NCI-H226 (cell line): ENCODE measurements at regions not wholly inside any gene's neighbourhood (a gene's known extent, or its start where the extent isn't known, plus 50 kb on each side); places are given as distances from the start of the nearest gene placed in this dataset.

ENCODE experiments used
- DNase-seq: peaks from one replicate; pipeline ENCODE4 v3.0.0-alpha.2; 2015

DNA sequence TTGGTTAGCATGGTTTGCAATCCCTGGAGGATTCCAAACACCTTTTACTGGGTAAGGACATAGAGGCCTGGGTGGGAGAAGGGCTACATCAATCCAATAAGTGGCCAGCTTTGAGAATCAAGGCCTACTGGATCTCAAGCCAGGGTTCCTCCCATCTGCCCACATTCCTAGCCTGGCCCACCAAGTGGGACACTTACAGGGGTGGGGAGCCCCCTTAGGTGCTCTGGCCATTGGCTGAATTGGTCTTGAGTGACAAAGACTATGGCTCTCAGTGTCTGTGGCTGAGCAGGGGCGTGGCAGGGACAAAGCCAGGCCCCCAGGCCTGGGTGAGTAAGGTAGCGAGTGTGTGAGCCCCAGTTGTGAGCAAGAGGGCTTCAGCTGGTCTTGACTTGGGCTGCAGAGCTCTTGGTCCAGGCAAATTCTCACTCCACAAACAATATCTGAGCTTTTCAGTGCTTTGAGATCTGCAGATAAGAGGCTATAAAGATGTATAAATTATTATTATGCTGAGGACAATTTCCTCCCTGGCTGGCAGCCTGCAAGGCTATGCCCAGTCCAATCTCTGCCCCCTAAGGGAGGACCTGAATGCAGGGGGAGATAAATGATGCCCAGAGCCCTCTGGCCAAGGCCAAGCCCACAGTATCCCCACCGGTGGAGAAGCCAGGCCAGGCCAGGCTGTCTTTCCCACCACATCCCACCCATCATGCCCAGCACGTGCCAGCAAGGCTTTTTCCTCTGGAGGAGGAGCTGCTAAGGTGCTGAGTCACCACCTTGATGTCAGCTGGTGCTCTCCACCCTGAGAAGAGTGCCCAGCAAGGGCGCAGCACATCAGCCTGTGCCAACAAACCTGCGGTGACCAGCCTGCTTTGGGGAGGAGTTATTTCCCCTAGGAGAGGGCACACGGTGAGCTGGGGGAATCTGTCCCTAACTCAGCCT, 80.7 kb upstream of the DUSP5 start:
- DNase-seq: no peak

DNA sequence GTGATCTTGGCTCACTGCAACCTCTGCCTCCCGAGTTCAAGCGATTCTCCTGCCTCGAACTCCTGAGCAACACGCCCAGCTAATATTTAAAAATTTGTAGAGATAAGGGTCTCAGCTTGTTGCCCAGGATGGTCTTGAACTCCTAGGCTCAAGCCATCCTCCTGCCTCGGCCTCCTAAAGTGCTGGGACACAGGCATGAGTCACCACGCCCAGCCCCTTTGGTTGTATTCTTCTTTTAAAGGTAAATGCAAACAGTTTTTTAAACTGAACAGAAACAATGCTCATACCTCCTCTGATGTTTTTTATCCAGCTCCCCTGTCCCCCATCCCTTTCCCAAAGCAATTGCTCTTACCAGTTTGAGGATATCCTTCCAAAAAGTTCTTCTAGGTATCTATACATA, 79.5 kb upstream of the DUSP5 start:
- no peak for DNase-seq

DNA sequence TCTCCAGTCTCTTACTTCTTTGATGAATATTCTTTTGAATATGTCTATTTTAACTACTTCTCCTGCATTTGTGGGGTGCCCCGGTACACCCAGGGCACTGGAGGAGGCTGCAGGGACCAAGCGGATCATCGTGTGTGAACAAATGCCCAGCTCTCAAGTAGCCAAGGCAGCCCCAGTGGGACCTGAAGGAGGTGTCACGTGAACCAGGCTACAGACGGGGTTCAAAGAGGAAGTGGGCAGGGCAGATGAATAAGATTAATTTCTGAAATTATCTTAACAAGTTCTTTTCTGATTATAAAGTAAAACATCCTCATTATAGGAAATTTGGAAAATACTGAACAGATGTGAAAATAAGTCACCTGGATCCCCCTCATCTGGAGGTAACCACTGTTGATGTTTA, 78.4 kb upstream of the DUSP5 start:
- no peak for DNase-seq

DNA sequence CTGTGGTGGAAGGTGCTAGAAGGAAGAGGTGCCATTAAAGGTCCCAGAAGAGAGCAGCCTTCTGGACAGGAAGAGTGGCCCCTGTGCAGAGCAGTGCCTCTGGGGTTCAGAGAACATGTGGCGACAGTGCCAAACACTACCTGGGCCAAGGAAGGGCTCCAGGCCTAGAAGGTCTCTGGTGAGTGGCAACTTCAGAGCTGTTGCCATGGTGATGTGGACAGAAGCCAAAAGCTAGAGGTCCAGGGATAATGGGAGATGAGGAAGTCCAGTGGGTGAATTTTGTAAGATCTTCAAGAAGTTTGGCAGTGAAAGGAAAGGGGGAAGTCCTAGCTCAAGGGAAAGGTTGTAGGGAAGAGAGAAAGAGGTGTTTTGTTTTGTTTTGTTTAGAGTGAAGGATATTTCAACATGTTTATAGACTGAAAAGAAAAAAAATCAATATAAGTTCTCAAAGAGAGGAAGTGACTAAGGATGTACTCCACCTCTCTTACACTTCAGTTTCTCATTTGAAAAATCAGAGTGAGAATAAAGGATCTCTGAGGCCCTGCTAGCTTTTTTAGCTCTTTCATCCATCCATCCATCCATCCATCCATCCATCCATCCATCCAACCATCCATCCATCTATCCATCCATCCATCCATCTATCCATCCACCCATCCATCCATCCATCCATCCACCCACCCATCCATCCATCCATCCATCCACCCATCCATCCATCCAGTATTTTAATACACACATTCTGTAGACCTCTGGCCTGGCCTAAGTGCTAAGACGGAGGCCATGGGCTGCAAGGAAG, 77.1 kb upstream of the DUSP5 start:
- DNase-seq: peak; percentile 59

DNA sequence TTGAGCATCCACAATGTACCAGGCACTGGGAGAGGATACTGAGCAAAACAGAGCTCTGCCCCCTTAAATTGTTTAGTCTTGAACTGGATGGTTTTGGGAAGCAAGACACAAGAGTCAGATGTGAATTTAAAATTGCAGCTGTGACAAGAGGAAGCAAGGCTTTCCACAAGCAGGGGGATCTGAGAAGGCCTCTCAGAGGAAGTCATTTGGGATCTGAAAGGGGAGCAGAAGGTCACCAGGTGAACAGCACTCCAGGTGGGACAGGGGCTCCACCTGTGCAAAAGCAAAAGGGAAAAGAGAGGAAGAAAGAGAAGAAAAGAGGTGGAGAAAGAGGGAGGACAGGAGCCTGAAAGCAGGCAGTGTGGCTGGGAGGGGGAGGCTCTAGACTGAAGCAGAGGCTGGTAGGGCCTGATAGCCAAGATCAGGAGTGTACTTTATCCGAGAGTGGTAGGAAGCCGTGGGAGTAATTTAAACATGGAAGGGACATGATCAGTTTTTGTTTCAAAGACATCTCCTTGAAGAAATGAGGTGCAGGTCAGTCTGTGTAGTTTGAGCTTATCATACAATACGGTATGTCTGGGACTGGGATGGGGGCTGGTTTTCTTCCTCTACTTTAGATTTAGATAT, 76.1 kb upstream of the DUSP5 start:
- DNase-seq: no peak

DNA sequence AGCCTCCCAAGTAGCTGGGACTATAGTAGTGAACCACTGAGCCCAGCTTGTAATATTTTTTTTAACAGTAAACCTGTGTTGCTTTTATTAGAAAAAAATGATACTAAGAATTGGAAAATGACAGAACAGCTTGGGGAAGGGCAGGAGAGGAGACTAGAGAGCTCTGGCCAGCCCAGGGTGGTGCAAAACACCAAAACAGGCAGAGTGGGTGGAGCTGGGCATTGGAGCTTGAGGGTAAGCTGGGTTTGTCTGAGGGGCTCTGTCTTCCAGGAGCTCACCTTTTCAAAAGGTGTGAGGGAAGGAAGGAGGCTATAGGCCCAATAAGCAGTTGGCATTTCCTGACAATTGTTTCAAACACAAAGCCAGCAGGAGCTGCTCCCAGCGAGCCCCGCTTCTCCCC, 75.2 kb upstream of the DUSP5 start:
- no peak for DNase-seq

DNA sequence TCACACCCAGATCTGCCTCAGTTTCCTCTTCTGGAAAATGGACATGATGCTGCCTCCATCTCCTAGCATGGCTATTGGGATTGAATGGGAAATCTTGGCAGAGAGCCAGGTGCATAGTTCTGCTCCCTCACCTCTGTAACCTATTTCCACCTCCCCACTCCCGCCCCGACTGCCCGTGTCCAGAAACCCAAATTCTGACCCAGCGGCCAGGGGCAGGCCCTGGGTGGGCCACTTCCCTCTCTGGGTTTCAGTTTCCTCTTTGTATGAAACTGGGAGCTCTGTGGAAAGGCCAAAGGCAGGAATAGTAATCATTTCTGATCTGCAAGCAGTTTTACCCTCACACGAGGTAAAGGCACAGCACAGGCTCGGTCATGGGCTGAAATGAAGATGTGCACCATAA, 74.1 kb upstream of the DUSP5 start:
- no peak for DNase-seq

DNA sequence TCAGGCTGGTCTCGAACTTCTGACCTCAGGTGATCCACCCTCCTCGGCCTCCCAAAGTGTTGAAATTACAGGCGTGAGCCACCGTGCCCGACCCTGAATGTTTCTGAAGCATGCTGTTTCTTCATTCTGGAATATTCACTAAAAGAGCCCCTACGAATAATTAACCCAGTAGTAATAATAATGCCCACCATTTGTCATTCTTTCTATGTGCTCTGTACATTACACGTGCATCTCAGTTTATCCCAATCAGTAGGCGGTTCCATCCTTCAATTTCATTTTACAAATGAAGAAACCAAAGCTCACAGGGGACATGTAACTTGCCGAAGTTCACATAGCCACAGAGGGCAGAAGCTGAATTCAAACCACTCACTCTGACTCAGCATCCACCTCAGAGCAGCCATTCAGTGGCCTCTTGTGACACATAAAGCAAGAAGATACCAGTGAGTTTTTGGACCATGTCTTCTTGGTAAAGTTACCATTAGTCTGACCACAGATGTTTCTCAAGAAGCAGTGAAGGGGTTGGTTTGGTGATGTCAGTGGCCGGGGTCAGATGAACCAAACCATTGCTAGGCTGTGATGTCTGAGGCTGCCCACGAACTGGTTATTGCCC, 71.9 kb upstream of the DUSP5 start:
- peak; percentile 50 for DNase-seq

DNA sequence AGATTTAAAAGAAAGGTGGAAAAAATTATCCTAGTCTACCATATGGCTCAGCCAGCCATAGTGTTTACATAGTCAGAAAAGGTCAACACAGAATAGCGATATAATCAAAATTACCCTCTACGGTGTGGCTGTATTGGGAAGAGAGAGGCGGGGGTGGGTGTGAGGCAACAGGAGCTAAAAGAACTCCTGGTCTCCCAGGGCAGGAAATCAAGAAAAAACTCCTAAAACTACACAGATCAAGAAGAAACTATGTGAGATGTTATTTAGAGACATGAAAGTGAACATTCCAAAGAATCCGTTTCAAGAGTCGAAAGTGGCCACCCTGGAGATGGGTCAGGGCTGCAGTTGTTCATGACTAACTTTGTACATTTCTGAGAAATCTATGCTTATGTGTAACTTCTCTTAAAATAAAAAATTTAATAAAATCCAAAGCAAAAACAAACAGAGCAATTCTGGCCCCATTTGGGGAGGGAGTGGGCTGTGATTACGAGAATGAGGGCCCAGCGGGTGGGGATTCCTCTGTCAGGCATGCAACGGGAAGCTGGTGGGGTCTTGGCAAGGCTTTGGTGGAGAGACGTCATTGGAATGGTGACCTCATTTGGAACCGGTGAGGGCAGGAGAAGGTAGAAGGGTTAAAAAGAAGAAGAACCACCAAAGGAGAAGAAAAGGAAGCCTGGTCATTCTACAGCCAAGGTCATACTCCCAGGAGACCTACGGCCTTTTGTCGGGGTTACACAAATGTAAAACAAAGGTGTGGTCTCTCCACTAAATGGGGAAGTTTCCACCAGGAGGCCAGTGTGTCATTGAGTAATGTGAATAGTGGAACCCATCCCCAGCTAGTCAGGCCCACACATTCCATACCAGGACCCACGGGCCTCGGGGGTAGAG, 71.2 kb upstream of the DUSP5 start:
- no peak for DNase-seq

DNA sequence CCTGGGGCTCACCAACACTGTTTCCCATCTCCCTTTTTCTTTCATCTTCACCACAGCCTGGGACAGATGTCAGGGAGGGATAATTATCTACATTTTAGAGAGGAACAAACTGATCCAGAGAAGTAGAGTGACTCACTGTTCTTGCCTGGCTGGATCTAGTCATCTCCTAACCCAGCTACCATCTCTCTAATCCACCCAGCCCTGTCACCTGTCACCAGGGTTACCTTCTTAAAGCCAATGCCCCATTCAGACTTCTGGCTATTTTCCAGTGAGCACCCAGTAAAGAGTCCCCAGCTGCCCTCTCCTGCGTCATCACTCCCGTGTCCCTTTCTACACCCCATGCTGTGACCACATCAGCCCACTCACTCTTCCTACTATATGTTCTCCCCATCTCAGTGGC, 68.4 kb upstream of the DUSP5 start:
- no peak for DNase-seq

DNA sequence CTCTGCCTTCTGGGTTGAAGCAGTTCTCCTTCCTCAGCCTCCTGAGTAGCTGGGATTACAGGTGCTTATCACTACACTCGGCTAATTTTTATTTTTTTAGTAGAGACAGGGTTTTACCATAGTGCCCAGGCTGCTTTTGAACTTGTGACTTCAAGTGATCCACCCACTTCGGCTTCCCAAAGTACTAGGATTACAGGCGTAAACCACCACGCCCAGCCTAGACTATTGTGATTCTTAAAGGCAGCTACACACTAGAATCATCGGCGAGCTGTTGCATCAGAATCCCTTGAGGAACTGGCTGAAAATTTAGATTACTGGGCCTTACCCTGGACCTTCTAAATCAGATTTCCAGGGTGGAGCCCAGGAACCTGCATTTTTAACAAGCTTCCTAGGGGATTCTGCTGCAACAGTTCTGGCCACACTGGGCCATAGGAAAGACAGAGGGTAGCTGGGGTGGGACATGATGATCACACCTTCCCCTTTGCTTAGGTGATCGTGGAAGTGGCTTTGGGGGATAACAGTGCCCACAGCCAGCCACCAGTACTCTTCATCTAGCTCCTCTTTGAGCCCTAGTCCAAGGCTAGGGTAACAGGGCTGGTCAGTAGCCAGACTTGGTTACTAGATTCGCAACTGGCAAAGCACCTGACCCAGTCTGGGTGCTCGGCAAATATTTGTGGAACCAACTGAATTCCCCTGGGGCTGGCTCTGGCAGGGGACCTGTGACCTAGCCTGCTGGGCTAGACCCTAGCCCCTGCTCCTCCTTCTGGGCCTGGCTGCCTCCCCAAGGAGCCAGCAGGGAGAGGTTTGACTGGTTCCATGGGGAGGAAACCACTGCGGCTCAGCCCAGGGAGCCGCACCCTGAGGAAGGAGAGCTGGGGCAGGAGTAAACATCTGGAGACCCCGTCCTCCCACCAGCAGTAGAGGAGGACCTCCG, 67.1 kb upstream of the DUSP5 start:
- no peak for DNase-seq

DNA sequence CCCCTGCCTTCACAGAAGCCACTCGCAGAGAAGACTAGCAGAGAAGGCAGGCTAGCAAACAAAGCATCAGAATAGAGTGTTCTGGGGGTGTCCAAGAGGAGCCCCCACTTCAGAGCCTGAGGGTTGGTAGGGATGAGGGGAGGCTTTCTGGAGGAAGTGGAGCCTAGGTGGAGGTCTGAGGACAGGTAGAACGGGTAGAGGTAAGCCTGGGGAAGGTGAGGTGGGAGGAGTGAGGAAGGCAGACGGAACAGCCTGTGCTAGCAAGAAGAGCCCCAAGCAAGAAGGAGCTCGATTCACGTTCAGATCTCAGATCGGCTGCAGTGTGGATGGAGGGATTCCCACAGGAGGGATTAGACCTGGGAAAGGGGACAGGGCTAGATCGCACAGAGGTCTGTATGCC, 66.0 kb upstream of the DUSP5 start:
- no peak for DNase-seq

DNA sequence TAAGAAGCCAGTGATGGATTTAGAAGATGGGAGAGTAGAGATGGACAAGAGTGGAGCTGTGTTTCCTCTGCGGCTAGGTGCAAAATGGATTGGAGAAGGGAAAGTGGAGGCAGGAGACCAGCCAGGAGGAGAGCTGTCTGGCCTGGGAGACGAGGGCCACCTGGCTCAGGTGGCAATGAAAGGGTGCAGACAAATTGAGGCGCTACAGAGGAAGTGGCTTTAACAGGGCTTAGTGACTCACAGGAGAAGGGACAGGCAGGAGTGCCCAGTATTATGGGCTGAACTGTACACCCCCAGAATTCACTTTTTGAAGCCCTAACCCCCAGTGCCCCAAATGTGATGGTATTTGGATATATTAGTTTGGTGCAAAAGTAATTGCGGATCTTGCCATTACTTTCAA, 65.6 kb upstream of the DUSP5 start:
- DNase-seq: no peak

DNA sequence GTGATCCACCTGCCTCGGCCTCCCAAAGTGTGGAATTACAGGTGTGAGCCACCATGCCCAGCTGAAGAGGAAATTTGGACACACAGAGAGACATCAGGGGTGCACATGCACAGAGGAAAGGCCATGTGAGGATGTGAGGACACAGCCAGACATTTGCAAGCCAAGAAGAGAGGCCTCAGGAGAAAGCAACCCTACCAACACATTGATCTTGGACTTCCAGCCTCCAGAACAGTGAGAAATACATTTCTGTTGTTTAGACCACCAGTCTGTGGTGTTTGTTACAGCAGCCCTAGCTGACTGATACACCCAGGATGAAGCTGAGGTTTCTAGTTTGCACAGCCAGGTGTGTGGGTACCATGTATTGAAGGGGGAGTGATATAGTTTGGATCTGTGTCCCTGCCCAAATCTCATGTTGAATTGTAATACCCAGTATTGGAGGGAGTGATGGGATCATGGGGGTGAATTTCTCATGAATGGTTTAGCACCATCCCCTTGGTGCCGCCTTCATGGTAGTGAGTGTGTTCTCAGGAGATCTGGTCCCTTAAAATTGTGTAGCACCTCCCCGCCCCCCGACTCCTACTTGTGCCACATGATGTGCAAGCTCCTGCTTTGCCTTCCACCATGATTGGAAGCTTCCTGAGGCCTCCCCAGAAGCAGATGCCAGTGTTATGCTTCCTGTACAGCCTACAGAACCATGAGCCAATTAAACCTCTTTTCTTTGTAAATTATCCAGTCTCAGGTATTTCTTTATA, 64.7 kb upstream of the DUSP5 start:
- DNase-seq: no peak

DNA sequence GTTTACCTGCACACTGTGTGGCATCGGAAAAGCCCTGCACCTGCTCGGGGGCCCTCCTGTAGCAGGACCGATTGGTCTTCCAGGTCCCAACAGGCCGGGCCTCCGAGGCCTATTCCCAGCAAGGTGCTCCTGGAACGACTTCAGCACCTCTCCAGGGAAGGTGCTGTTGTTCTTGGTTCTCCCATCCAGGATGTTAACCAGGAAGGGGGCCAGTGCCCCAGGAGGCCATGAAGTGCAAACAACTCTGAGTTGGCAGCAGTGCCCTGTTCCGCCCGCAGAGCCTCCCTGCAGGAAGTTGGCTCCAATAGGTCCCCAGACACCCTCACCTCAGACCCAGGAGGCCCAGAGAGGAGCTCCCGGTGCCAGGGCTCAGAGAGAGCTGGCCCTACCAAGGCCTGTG, 64.0 kb upstream of the DUSP5 start:
- no peak for DNase-seq

DNA sequence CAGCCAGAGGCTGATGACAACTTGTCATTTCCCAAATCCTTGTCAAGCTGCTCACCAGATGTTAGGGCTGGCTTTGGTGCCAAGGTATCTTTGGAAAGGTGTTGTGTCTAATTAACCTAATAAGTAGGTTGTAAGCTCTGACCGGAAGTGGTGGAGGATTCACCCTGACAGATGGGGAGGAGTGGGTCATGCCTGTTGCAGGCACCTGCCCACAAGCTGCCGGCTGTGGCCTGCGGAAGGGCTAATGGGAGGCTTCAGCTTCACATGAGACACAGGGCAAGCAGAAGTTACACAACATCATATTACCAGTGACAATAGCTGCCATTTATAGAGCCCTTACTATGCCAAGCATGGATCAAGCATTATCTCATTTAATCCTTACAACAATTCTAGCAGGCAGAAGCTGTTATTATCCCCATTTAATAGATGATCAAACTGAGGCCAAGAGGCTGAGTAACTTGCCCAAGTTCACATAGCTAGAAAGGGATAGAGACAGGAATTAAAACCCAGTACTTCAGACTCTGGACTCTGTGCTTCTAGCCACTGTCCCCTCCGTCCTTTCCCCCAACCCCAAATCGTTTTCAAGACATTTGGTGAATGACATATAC, 63.1 kb upstream of the DUSP5 start:
- no peak for DNase-seq

DNA sequence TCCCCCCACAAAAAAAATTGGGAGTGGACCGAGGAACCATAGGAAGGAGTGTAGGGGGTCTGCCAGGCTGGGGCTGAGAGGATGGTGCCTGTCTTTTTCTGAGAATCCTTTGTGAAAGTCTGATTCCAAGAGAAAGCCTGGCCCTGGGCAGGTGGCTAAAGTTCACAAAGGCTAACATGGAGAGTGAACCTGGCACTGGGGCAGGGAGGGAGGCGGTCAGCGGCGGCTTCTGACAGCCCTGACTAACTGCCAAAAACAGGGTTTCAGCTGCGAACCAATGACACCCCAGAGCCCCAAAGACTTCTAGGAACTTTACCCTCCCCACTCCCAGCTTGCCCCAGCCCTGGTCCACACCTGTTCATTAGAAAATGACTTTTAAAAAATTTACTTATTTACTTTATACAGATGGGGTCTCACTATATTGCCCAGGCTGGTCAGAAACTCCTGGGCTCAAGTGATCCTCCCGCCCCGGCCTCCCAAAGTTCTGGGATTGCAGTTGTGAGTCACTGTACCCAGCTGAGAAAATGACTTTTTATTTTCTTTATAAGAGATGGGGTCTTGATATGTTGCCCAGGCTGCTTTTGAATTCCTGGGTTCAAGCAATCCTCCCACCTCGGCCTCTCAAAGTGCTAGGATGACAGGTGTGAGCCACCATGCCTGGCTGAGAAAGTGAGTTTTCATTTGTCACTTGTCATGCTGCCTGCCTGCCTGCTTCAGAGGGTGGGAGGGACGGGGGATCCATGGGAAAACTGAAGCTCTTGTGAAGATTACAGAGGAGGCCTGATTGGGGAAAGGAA, 61.0 kb upstream of the DUSP5 start:
- DNase-seq: no peak

DNA sequence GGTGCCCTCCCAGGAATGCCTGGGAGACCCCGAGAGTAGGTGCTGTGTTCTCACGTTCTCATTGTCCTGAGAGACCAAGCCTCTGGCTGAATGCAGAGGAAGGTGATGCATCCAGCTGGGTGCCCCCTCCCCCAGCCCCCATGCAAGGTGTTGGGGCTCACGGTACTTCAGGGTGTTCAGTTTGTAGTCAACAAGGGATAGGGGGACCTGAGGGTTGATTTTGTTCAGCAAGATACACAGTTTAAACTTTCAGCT, 60.4 kb upstream of the DUSP5 start:
- no peak for DNase-seq

DNA sequence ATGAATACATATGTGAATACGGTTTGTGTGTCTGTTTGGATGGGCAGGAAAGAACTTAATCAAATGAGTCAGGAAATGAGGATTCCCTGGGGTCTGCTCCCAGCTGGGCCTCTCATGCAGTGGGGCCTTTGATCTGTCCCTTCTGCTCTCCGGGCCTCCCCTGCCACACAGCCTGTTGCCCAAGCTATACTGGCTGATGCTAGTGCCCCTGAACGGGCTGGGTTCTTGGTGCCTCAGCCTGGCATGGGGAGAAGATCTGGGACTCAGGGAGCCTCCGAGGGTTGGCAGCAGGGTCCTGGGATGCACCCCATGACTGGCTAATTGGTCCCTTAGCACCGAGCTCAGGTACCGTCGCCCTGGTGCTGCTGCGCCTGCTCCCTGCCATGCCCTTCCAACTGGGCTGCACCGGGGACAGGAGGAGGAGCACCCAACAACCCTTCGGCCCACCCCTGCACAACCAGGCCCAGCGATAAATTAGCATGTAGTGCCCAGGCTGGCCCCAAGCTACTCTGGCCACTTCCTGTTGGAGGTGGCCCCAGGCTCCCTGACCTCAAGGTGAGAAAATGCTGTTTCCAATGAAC, 59.9 kb upstream of the DUSP5 start:
- DNase-seq: no peak
